GM23338 (cell line): ENCODE measurements at regions not wholly inside any gene's neighbourhood (a gene's known extent, or its start where the extent isn't known, plus 50 kb on each side); places are given as distances from the start of the nearest gene placed in this dataset.

Source experiments
- CREB1 ChIP-seq: fragments of 250-450 bp; sonication (Bioruptor Pico); IDR thresholded peaks from 2 replicates; pipeline ENCODE4 v1.5.0; 2020; ENCODE audit warnings: low read depth, mild to moderate bottlenecking, moderate library complexity
- EZH2 ChIP-seq: fragments of 200-600 bp; sonication (generic); IDR thresholded peaks from one replicate; pipeline ENCODE4 v1.8.0; 2017; ENCODE audit warnings: antibody characterized with exemption, mild to moderate bottlenecking, low read depth; ENCODE audit not compliant: unreplicated experiment
- EZH2phosphoT487 ChIP-seq: fragments of 200-600 bp; sonication (generic); IDR thresholded peaks from one replicate; pipeline ENCODE4 v1.8.1; 2018; ENCODE audit warnings: antibody characterized with exemption; ENCODE audit not compliant: unreplicated experiment
- JUNB ChIP-seq: IDR thresholded peaks from one replicate; pipeline ENCODE4 v1.6.1; 2016; ENCODE audit warnings: antibody characterized with exemption; ENCODE audit not compliant: unreplicated experiment
- NANOG ChIP-seq: IDR thresholded peaks from 2 replicates; pipeline ENCODE4 v1.6.1; 2016; ENCODE audit warnings: antibody characterized with exemption, borderline replicate concordance
- POLR2AphosphoS5 ChIP-seq: IDR thresholded peaks from 2 replicates; pipeline ENCODE4 v1.6.1; 2016; ENCODE audit warnings: antibody characterized with exemption, low read depth
- REST ChIP-seq: IDR thresholded peaks from one replicate; pipeline ENCODE4 v1.6.1; 2018; ENCODE audit warnings: antibody characterized with exemption; ENCODE audit not compliant: unreplicated experiment
- STAT1 ChIP-seq: IDR thresholded peaks from one replicate; pipeline ENCODE4 v1.6.1; 2016; ENCODE audit warnings: antibody characterized with exemption; ENCODE audit not compliant: unreplicated experiment
- ZNF114 ChIP-seq: fragments of 250-450 bp; sonication (Bioruptor Pico); IDR thresholded peaks from 2 replicates; pipeline ENCODE4 v1.5.0; 2020; ENCODE audit warnings: mild to moderate bottlenecking, moderate library complexity
- ZNF331 ChIP-seq: fragments of 250-450 bp; sonication (Bioruptor Pico); IDR thresholded peaks from 2 replicates; pipeline ENCODE4 v1.5.0; 2020; ENCODE audit warnings: low read depth, mild to moderate bottlenecking, moderate library complexity
- TF ChIP-seq, protein P1 (sequence below), 2 experiments: fragments of 200-600 bp in 1 of 2; sonication (generic) in 1 of 2; conservative IDR thresholded peaks; 2 replicates each; pipeline versions ENCODE4 v1.5.1 to v1.6.1; 2016 to 2017; ENCODE audit warnings: antibody characterized with exemption in 2 of 2, low read depth in 2 of 2, mild to moderate bottlenecking in 2 of 2, moderate library complexity in 1 of 2
- TF ChIP-seq, protein P2 (sequence below): IDR thresholded peaks from 2 replicates; pipeline ENCODE4 v1.6.1; 2016; ENCODE audit warnings: antibody characterized with exemption
- TF ChIP-seq, protein P3 (sequence below): fragments of 250-450 bp; sonication (Bioruptor Pico); IDR thresholded peaks from 2 replicates; pipeline ENCODE4 v1.5.0; 2020; ENCODE audit warnings: mild to moderate bottlenecking, moderate library complexity

DNA sequence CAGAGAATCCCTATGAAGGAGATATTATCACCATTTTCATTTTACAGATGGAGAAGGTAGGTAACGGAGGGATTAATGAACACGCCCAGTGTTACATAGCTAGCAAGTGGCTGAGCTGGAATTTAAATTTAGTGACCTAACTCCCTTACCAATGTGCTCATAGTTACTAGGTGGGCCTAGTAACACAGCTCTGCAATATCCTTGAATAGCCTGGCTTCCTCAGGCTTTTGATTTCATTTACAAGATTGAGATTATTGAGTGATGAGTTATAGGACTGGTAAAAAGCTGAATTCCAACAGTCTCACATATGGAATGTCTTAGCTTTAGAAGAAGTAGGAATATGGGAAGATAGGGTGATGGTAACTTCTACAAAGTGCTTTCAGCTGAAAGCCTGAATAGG is 336.3 kb upstream of the KIF2A start:
- TF ChIP-seq, protein P1, sequence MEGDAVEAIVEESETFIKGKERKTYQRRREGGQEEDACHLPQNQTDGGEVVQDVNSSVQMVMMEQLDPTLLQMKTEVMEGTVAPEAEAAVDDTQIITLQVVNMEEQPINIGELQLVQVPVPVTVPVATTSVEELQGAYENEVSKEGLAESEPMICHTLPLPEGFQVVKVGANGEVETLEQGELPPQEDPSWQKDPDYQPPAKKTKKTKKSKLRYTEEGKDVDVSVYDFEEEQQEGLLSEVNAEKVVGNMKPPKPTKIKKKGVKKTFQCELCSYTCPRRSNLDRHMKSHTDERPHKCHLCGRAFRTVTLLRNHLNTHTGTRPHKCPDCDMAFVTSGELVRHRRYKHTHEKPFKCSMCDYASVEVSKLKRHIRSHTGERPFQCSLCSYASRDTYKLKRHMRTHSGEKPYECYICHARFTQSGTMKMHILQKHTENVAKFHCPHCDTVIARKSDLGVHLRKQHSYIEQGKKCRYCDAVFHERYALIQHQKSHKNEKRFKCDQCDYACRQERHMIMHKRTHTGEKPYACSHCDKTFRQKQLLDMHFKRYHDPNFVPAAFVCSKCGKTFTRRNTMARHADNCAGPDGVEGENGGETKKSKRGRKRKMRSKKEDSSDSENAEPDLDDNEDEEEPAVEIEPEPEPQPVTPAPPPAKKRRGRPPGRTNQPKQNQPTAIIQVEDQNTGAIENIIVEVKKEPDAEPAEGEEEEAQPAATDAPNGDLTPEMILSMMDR (conservative IDR thresholded peaks at IDR 0.05; ENCODE audit: low read depth in 2 of 2) = no peak
- TF ChIP-seq EZH2phosphoT487 (no peak), ZNF114 (CRISPR knock-in tag) (no peak), EZH2 (no peak), NANOG (no peak), CREB1 (no peak), JUNB (no peak), REST (no peak), ZNF331 (CRISPR knock-in tag) (no peak), POLR2AphosphoS5 (no peak), STAT1 (no peak)
- TF ChIP-seq, protein P2, sequence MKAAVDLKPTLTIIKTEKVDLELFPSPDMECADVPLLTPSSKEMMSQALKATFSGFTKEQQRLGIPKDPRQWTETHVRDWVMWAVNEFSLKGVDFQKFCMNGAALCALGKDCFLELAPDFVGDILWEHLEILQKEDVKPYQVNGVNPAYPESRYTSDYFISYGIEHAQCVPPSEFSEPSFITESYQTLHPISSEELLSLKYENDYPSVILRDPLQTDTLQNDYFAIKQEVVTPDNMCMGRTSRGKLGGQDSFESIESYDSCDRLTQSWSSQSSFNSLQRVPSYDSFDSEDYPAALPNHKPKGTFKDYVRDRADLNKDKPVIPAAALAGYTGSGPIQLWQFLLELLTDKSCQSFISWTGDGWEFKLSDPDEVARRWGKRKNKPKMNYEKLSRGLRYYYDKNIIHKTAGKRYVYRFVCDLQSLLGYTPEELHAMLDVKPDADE = no peak
- TF ChIP-seq, protein P3, sequence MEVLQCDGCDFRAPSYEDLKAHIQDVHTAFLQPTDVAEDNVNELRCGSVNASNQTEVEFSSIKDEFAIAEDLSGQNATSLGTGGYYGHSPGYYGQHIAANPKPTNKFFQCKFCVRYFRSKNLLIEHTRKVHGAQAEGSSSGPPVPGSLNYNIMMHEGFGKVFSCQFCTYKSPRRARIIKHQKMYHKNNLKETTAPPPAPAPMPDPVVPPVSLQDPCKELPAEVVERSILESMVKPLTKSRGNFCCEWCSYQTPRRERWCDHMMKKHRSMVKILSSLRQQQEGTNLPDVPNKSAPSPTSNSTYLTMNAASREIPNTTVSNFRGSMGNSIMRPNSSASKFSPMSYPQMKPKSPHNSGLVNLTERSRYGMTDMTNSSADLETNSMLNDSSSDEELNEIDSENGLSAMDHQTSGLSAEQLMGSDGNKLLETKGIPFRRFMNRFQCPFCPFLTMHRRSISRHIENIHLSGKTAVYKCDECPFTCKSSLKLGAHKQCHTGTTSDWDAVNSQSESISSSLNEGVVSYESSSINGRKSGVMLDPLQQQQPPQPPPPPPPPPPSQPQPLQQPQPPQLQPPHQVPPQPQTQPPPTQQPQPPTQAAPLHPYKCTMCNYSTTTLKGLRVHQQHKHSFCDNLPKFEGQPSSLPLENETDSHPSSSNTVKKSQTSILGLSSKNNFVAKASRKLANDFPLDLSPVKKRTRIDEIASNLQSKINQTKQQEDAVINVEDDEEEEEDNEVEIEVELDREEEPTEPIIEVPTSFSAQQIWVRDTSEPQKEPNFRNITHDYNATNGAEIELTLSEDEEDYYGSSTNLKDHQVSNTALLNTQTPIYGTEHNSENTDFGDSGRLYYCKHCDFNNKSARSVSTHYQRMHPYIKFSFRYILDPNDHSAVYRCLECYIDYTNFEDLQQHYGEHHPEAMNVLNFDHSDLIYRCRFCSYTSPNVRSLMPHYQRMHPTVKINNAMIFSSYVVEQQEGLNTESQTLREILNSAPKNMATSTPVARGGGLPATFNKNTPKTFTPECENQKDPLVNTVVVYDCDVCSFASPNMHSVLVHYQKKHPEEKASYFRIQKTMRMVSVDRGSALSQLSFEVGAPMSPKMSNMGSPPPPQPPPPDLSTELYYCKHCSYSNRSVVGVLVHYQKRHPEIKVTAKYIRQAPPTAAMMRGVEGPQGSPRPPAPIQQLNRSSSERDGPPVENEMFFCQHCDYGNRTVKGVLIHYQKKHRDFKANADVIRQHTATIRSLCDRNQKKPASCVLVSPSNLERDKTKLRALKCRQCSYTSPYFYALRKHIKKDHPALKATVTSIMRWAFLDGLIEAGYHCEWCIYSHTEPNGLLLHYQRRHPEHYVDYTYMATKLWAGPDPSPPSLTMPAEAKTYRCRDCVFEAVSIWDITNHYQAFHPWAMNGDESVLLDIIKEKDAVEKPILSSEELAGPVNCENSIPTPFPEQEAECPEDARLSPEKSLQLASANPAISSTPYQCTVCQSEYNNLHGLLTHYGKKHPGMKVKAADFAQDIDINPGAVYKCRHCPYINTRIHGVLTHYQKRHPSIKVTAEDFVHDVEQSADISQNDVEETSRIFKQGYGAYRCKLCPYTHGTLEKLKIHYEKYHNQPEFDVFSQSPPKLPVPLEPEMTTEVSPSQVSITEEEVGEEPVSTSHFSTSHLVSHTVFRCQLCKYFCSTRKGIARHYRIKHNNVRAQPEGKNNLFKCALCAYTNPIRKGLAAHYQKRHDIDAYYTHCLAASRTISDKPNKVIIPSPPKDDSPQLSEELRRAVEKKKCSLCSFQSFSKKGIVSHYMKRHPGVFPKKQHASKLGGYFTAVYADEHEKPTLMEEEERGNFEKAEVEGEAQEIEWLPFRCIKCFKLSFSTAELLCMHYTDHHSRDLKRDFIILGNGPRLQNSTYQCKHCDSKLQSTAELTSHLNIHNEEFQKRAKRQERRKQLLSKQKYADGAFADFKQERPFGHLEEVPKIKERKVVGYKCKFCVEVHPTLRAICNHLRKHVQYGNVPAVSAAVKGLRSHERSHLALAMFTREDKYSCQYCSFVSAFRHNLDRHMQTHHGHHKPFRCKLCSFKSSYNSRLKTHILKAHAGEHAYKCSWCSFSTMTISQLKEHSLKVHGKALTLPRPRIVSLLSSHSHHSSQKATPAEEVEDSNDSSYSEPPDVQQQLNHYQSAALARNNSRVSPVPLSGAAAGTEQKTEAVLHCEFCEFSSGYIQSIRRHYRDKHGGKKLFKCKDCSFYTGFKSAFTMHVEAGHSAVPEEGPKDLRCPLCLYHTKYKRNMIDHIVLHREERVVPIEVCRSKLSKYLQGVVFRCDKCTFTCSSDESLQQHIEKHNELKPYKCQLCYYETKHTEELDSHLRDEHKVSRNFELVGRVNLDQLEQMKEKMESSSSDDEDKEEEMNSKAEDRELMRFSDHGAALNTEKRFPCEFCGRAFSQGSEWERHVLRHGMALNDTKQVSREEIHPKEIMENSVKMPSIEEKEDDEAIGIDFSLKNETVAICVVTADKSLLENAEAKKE (CRISPR knock-in tag) = no peak
